ENCODE measurements at regions not wholly inside any gene's neighbourhood (a gene's known extent, or its start where the extent isn't known, plus 50 kb on each side); places are given as distances from the start of the nearest gene placed in this dataset.

DNA sequence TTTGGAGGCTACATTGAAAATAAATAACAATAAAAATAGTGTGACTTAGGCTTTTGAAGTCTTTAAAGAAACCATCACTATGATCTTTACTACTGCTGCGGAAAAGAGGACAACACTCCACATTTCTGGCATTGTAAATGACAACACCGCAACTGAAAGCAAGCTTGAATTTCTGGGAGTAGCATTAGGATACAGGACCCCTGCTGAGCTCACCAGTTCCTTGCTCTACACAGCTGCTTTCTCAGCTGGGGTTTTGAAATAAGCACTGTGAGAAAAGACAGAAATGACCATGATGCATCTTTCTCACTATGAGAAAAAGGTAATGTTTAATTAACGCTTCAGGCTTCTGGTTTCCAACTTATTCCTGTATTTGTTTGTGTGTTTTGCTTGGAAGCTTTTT is 168.0 kb downstream of the TAF11L14 start:
- Histone ChIP-seq H3K27me3 (no peaks in the 10 kb centered on the region), H3K9me3 (no peaks in the 10 kb centered on the region), H3K4me3 (ENCODE audit: low read depth, low read length) (no peak overlapping the region), H3K36me3 (no peaks in the 10 kb centered on the region), H3K4me1 (no peaks in the 10 kb centered on the region)
- TF ChIP-seq, protein P1, sequence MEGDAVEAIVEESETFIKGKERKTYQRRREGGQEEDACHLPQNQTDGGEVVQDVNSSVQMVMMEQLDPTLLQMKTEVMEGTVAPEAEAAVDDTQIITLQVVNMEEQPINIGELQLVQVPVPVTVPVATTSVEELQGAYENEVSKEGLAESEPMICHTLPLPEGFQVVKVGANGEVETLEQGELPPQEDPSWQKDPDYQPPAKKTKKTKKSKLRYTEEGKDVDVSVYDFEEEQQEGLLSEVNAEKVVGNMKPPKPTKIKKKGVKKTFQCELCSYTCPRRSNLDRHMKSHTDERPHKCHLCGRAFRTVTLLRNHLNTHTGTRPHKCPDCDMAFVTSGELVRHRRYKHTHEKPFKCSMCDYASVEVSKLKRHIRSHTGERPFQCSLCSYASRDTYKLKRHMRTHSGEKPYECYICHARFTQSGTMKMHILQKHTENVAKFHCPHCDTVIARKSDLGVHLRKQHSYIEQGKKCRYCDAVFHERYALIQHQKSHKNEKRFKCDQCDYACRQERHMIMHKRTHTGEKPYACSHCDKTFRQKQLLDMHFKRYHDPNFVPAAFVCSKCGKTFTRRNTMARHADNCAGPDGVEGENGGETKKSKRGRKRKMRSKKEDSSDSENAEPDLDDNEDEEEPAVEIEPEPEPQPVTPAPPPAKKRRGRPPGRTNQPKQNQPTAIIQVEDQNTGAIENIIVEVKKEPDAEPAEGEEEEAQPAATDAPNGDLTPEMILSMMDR (IDR thresholded peaks at IDR 0.05; ENCODE audit: low read depth, low read length): no peak
- no peak for DNase-seq

DNA sequence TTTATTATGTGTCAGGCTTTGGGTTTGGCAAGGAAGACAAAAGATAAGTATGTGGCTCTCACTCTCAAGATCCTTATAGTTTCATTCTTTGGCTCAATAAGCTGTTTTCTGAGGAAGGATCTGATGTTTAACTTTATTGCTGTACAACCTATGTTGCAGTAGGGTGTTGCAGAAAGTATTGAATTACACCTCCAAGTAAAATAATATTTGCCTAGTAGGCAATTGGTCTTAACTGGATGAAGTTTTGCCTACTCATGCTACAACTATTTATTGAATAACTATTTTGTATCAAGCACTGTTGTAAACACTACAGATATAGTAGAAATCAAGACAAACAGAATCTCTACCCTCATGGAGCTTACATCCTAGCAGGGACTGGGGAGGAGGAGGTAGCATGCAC is 169.7 kb downstream of the TAF11L14 start:
- TF ChIP-seq, protein P1 (IDR thresholded peaks at IDR 0.05; ENCODE audit: low read depth, low read length): no peak
- Histone ChIP-seq H3K27me3 (no peaks in the 10 kb centered on the region), H3K4me3 (ENCODE audit: low read depth, low read length) (no peak overlapping the region), H3K9me3 (no peaks in the 10 kb centered on the region), H3K4me1 (peaks cover 3% of the 10 kb centered on the region; the same call in 1 of the 2 replicates), H3K36me3 (no peaks in the 10 kb centered on the region)
- no peak for DNase-seq

DNA sequence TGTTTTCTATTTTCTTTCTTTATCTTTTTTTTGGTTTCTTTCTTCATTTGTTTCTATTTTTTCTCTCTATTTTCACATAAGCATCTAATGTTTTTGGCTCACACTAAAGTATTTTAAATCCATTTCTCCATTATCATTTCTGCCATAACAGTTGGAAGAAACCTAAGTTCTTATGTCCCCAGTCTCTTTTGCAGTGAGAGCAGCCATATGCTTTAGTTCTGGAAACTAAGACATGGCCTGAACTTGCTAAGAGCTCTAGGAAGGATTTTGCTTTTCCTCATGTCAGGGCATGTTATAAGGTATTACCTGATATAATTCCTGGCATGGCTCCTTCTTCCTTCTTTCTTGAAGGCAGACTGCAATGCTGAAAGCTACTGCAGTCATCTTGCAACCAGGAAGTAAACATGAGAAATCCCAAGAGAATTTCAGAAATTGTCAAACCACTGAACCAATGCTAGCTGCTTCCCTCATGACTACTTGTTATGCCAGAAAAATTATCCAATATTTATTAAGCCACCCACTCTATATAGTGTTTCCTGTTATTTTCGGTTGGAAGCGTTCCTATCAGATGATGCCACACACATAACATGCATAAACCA is 171.1 kb downstream of the TAF11L14 start:
- Histone ChIP-seq H3K4me3 (ENCODE audit: low read depth, low read length) (no peak overlapping the region), H3K4me1 (peaks cover 3% of the 10 kb centered on the region; the same call in 1 of the 2 replicates), H3K36me3 (no peaks in the 10 kb centered on the region), H3K27me3 (no peaks in the 10 kb centered on the region), H3K9me3 (no peaks in the 10 kb centered on the region)
- TF ChIP-seq, protein P1 (IDR thresholded peaks at IDR 0.05; ENCODE audit: low read depth, low read length): no peak
- DNase-seq: no peak

DNA sequence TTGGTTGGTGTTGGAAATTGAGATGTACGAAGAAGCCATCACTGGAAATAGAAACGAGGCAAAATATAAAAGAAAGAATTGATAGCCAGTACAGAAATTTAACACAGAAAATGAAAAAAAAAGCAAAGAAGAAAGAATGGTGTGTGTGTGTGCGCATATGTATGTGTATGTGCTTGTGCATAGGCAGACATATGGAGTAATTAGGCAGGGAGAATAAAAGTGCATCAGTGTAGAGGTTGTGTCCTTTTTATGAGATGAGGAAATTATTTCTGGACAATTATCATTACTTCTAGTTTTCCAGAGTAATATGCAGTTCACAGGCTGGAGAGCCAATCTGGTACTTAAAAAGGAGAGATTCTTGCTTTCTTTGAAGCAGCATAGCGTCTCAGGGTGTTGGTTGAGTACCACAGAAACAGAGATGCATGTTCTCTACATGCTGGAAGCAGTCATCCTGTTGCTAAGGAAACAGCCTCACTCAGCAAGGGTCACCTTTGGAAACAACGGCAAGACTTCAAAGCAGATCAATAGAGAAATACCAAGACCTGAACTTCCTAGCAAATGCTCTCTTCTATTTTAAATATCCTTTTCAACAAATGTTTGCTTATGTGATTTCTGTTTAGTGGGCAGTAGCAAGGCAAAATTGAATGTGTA is 172.7 kb downstream of the TAF11L14 start:
- H3K4me1 ChIP-seq: peaks cover 3% of the 10 kb centered on the region; the same call in 1 of the 2 replicates
- no peaks in the 10 kb centered on the region for H3K27me3 ChIP-seq
- TF ChIP-seq, protein P1 (IDR thresholded peaks at IDR 0.05; ENCODE audit: low read depth, low read length): no peak
- H3K4me3 ChIP-seq (ENCODE audit: low read depth, low read length): no peak overlapping the region
- no peaks in the 10 kb centered on the region for H3K36me3 ChIP-seq
- no peaks in the 10 kb centered on the region for H3K9me3 ChIP-seq
- no peak for DNase-seq

DNA sequence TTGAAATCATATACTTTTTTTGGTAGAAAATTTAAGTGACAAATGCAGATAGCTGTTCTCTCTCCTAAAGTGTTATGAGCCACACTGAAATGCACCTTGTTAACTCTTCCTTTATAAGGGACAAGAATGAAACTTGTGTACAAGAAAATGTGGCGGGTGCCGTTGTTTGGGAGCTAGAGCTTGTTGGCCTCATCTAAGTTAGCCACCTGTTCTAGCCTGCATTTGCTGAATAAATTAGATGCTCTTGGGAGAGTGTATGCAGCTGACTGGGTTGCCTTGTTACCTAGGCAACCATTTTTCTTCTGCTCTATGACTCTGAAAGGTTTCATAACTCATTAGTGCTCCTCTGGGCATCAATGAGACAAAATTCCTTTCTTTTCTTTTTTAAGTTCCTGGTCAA is 174.3 kb downstream of the TAF11L14 start:
- H3K27me3 ChIP-seq: no peaks in the 10 kb centered on the region
- H3K4me3 ChIP-seq (ENCODE audit: low read depth, low read length): no peak overlapping the region
- peaks cover 3% of the 10 kb centered on the region; the same call in 1 of the 2 replicates for H3K4me1 ChIP-seq
- no peak for DNase-seq
- TF ChIP-seq, protein P1 (IDR thresholded peaks at IDR 0.05; ENCODE audit: low read depth, low read length): no peak
- H3K36me3 ChIP-seq: no peaks in the 10 kb centered on the region
- H3K9me3 ChIP-seq: no peaks in the 10 kb centered on the region

DNA sequence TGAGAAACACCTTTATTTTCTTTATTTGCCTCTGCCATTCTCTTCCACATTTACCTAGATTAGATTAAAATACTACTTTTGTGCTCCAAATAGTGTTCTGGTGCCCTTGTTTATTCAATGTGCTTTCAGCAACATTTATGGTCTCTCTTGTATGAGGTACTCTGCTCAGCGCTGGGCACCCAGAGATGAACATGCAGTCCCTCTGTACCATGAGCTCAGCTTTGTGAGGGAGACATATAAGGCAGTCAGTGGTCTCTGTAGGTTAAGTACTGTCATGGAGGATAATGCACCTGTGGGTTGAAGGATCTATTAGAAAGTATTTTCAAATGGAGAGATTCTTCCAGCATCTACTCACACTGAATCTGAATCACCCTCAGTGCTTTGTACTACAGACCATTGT is 176.5 kb downstream of the TAF11L14 start:
- Histone ChIP-seq H3K4me3 (ENCODE audit: low read depth, low read length) (no peak overlapping the region), H3K9me3 (no peaks in the 10 kb centered on the region), H3K27me3 (no peaks in the 10 kb centered on the region), H3K4me1 (peaks cover 3% of the 10 kb centered on the region; the same call in 1 of the 2 replicates), H3K36me3 (no peaks in the 10 kb centered on the region)
- DNase-seq: no peak
- TF ChIP-seq, protein P1 (IDR thresholded peaks at IDR 0.05; ENCODE audit: low read depth, low read length): no peak
